ENCODE measurements at regions not wholly inside any gene's neighbourhood (a gene's known extent, or its start where the extent isn't known, plus 50 kb on each side); places are given as distances from the start of the nearest gene placed in this dataset.
"Not testable (repeated sequence)": the region's sequence is repeated elsewhere in the genome, so short reads cannot be mapped to it uniquely, and the experiment has no call there.

DNA sequence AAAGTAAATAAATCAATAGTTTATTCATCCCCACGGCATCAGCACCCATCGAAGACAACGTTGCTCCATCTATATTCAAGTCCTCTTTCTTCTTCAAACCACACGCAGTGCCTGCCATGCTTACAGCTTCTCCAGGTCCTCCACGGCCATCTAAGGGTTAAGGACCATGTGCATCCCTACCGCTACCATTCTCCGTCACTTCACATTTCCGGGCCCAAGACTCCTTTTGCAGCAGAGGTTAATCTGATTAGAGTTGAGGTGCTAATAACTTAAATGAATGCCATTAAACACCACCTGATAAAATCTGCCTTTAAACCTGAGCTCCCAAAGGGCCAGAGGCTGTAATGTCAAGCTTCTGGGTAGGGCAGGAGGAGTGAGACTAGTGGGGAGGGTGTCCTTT lies 79.7 kb upstream of the CCND2 start:
- Histone ChIP-seq H3K4me1 (ENCODE audit: control insufficient read depth in 1 of 2, insufficient read depth in 2 of 2, low read length in 2 of 2) (no peaks in the 10 kb centered on the region), H3K27me3 (ENCODE audit: control insufficient read depth in 1 of 2, insufficient read depth in 2 of 2, low read length in 2 of 2) (no peaks in the 10 kb centered on the region), H3K4me3 (ENCODE audit: low read depth in 1 of 2, low read length in 2 of 2) (no peak overlapping the region), H3K9ac (ENCODE audit: low read depth in 1 of 2, low read length in 2 of 2) (no peak overlapping the region), H3K27ac (ENCODE audit: low read depth, low read length) (no peak overlapping the region), H3K36me3 (ENCODE audit: control insufficient read depth in 1 of 2, insufficient read depth in 2 of 2, low read length in 2 of 2) (no peaks in the 10 kb centered on the region), H3K9me3 (ENCODE audit: control insufficient read depth in 1 of 2, low read length in 2 of 2) (no peaks in the 10 kb centered on the region)

- Histone ChIP-seq H3K36me3 (ENCODE audit: control insufficient read depth in 1 of 2, insufficient read depth in 2 of 2, low read length in 2 of 2) (no peaks in the 10 kb centered on the region), H3K4me3 (ENCODE audit: low read depth in 1 of 2, low read length in 2 of 2) (no peak overlapping the region), H3K4me1 (ENCODE audit: control insufficient read depth in 1 of 2, insufficient read depth in 2 of 2, low read length in 2 of 2) (no peaks in the 10 kb centered on the region), H3K27ac (ENCODE audit: low read depth, low read length) (no peak overlapping the region), H3K9me3 (ENCODE audit: control insufficient read depth in 1 of 2, low read length in 2 of 2) (no peaks in the 10 kb centered on the region), H3K27me3 (ENCODE audit: control insufficient read depth in 1 of 2, insufficient read depth in 2 of 2, low read length in 2 of 2) (no peaks in the 10 kb centered on the region), H3K9ac (ENCODE audit: low read depth in 1 of 2, low read length in 2 of 2) (no peak overlapping the region)
These were observed 81.9 kb upstream of the CCND2 start for GRCh38 chr12:4191642-4192041.

- no peak overlapping the region for H3K4me3 ChIP-seq (ENCODE audit: low read depth in 1 of 2, low read length in 2 of 2)
- no peaks in the 10 kb centered on the region for H3K36me3 ChIP-seq (ENCODE audit: control insufficient read depth in 1 of 2, insufficient read depth in 2 of 2, low read length in 2 of 2)
- no peak overlapping the region for H3K27ac ChIP-seq (ENCODE audit: low read depth, low read length)
- H3K9me3 ChIP-seq (ENCODE audit: control insufficient read depth in 1 of 2, low read length in 2 of 2), result no peaks in the 10 kb centered on the region
- H3K27me3 ChIP-seq (ENCODE audit: control insufficient read depth in 1 of 2, insufficient read depth in 2 of 2, low read length in 2 of 2), result no peaks in the 10 kb centered on the region
- H3K4me1 ChIP-seq (ENCODE audit: control insufficient read depth in 1 of 2, insufficient read depth in 2 of 2, low read length in 2 of 2), result no peaks in the 10 kb centered on the region
- H3K9ac ChIP-seq (ENCODE audit: low read depth in 1 of 2, low read length in 2 of 2), result no peak overlapping the region
These were observed 82.4 kb upstream of the CCND2 start for GRCh38 chr12:4191149-4191548.

GRCh38 chr12:4190366-4191063 lies 83.0 kb upstream of the CCND2 start:
- Histone ChIP-seq H3K9ac (ENCODE audit: low read depth in 1 of 2, low read length in 2 of 2) (no peak overlapping the region), H3K27ac (ENCODE audit: low read depth, low read length) (no peak overlapping the region), H3K4me3 (ENCODE audit: low read depth in 1 of 2, low read length in 2 of 2) (no peak overlapping the region), H3K27me3 (ENCODE audit: control insufficient read depth in 1 of 2, insufficient read depth in 2 of 2, low read length in 2 of 2) (no peaks in the 10 kb centered on the region), H3K36me3 (ENCODE audit: control insufficient read depth in 1 of 2, insufficient read depth in 2 of 2, low read length in 2 of 2) (no peaks in the 10 kb centered on the region), H3K9me3 (ENCODE audit: control insufficient read depth in 1 of 2, low read length in 2 of 2) (no peaks in the 10 kb centered on the region), H3K4me1 (ENCODE audit: control insufficient read depth in 1 of 2, insufficient read depth in 2 of 2, low read length in 2 of 2) (no peaks in the 10 kb centered on the region)

DNA sequence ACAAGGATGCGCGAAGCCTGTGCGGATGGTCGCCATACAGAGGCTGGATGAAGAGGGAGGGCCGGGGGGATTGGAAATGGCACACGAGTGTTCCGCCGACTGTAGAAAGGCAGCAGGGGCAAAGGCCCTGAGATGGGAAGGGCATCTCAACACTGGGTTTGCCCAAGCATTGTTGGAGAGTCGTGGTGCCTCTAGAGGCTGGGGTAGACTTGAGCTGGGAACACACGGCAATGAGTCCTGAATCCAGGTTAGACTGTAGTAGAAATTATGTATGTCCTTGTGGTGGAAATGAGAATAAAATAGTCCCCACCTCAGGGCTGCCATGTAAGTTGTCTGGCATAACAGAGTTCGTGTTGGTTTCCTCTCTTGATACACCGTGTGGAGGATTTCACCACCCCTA lies 83.8 kb upstream of the CCND2 start:
- Histone ChIP-seq H3K4me3 (ENCODE audit: low read depth in 1 of 2, low read length in 2 of 2) (no peak overlapping the region), H3K4me1 (ENCODE audit: control insufficient read depth in 1 of 2, insufficient read depth in 2 of 2, low read length in 2 of 2) (no peaks in the 10 kb centered on the region), H3K9me3 (ENCODE audit: control insufficient read depth in 1 of 2, low read length in 2 of 2) (no peaks in the 10 kb centered on the region), H3K27me3 (ENCODE audit: control insufficient read depth in 1 of 2, insufficient read depth in 2 of 2, low read length in 2 of 2) (no peaks in the 10 kb centered on the region), H3K27ac (ENCODE audit: low read depth, low read length) (no peak overlapping the region), H3K9ac (ENCODE audit: low read depth in 1 of 2, low read length in 2 of 2) (no peak overlapping the region), H3K36me3 (ENCODE audit: control insufficient read depth in 1 of 2, insufficient read depth in 2 of 2, low read length in 2 of 2) (no peaks in the 10 kb centered on the region)

DNA sequence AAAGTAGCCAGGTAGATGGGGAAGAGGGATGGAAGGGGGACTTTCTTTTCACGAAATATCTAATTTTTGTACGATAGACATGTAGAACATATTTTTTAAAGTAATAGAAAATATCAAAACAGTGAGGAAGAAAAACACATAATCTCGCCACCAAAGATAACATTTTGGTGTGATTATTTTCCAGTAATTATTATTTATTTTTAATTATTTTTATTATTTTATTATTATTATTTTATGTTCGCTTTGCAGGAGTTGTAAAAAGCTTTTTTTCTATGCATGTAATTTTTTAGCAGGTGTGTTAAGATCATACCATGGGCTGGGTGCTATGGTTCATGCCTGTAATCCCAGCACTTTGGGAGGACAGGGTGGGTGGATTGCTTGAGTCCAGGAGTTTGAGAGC lies 85.6 kb upstream of the CCND2 start:
- H3K36me3 ChIP-seq (ENCODE audit: control insufficient read depth in 1 of 2, insufficient read depth in 2 of 2, low read length in 2 of 2), result no peaks in the 10 kb centered on the region
- no peak overlapping the region for H3K9ac ChIP-seq (ENCODE audit: low read depth in 1 of 2, low read length in 2 of 2)
- no peak overlapping the region for H3K4me3 ChIP-seq (ENCODE audit: low read depth in 1 of 2, low read length in 2 of 2)
- H3K27me3 ChIP-seq (ENCODE audit: control insufficient read depth in 1 of 2, insufficient read depth in 2 of 2, low read length in 2 of 2), result no peaks in the 10 kb centered on the region
- no peak overlapping the region for H3K27ac ChIP-seq (ENCODE audit: low read depth, low read length)
- H3K4me1 ChIP-seq (ENCODE audit: control insufficient read depth in 1 of 2, insufficient read depth in 2 of 2, low read length in 2 of 2), result no peaks in the 10 kb centered on the region
- H3K9me3 ChIP-seq (ENCODE audit: control insufficient read depth in 1 of 2, low read length in 2 of 2), result no peaks in the 10 kb centered on the region

DNA sequence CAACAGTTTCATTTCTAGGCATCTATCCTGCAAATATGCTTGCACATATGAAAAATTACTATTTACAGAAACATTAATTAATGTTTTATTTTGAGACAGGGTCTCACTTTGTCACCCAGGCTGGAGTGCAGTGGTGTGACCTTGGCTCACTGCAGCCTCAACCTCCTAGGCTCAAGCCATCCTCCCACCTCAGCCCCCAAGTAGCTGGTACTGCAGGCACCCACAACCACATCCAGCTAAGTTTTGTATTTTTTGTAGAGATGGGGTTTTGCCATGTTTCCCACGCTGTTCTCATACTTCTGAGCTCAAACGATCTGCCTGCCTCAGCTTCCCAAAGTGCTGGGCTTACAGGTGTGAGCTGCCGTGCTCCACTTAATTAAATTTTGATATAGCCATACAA lies 86.2 kb upstream of the CCND2 start:
- not testable (repeated sequence) for H3K27me3 ChIP-seq (ENCODE audit: control insufficient read depth in 1 of 2, insufficient read depth in 2 of 2, low read length in 2 of 2); H3K4me1 ChIP-seq (ENCODE audit: control insufficient read depth in 1 of 2, insufficient read depth in 2 of 2, low read length in 2 of 2); H3K9ac ChIP-seq (ENCODE audit: low read depth in 1 of 2, low read length in 2 of 2); H3K9me3 ChIP-seq (ENCODE audit: control insufficient read depth in 1 of 2, low read length in 2 of 2); H3K27ac ChIP-seq (ENCODE audit: low read depth, low read length); H3K4me3 ChIP-seq (ENCODE audit: low read depth in 1 of 2, low read length in 2 of 2); H3K36me3 ChIP-seq (ENCODE audit: control insufficient read depth in 1 of 2, insufficient read depth in 2 of 2, low read length in 2 of 2)

DNA sequence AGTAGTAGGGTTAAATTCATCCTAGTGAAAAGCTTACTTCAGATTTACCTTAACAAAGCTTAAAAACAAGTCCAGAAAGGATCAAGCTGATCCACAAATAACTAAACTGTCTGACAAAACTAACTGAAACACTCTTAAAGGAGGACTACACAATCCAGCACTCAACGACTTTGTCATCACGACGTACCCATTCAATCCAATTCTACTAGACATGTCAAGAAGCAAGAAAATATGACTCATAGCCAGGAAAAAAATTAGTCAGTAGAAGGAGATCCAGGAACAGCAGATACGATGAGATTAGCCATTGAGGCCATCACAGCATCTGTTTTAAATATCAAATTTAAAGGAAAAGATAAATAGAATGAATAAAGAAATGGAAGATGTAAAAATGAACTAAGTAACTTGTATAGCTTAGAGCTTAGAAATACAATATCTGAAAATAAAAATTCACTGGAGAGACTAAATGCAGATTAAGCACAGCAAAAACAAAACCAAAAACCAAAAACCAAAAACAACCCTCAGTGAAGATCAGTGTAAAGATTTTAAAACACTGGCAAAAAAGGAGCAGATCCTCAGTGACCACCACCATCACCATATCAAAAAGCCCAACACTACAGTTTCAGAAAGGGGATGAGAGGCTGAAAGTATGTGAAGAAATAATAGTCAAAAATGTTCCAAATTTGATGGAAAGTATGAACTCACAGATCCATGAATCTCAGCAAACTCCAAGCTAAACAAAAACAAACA lies 95.0 kb upstream of the CCND2 start:
- Histone ChIP-seq H3K9ac (ENCODE audit: low read depth in 1 of 2, low read length in 2 of 2) (no peak overlapping the region), H3K27ac (ENCODE audit: low read depth, low read length) (no peak overlapping the region), H3K36me3 (ENCODE audit: control insufficient read depth in 1 of 2, insufficient read depth in 2 of 2, low read length in 2 of 2) (no peaks in the 10 kb centered on the region), H3K9me3 (ENCODE audit: control insufficient read depth in 1 of 2, low read length in 2 of 2) (no peaks in the 10 kb centered on the region), H3K27me3 (ENCODE audit: control insufficient read depth in 1 of 2, insufficient read depth in 2 of 2, low read length in 2 of 2) (no peaks in the 10 kb centered on the region), H3K4me3 (ENCODE audit: low read depth in 1 of 2, low read length in 2 of 2) (no peak overlapping the region), H3K4me1 (ENCODE audit: control insufficient read depth in 1 of 2, insufficient read depth in 2 of 2, low read length in 2 of 2) (no peaks in the 10 kb centered on the region)

DNA sequence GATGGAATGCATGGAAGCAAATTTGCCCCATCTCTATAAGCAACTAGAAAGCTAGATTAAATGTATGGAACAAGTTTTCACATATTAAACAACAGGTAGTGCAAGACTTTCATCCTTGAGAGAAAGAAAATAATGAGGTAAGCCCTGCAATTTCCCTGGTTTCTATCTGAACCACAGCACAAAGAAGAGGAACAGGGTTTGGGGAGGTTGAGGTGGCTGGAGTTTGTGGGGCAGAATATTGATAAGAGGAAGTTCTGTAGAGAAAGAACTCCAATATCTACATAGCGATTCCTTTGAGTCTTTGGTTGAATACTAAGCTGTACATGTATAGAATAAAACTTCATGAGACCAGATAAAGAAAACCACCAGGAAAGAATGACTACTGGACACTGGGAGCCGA lies 96.3 kb upstream of the CCND2 start:
- no peak overlapping the region for H3K27ac ChIP-seq (ENCODE audit: low read depth, low read length)
- H3K4me1 ChIP-seq (ENCODE audit: control insufficient read depth in 1 of 2, insufficient read depth in 2 of 2, low read length in 2 of 2), result no peaks in the 10 kb centered on the region
- H3K9ac ChIP-seq (ENCODE audit: low read depth in 1 of 2, low read length in 2 of 2), result no peak overlapping the region
- no peaks in the 10 kb centered on the region for H3K27me3 ChIP-seq (ENCODE audit: control insufficient read depth in 1 of 2, insufficient read depth in 2 of 2, low read length in 2 of 2)
- H3K9me3 ChIP-seq (ENCODE audit: control insufficient read depth in 1 of 2, low read length in 2 of 2), result no peaks in the 10 kb centered on the region
- H3K4me3 ChIP-seq (ENCODE audit: low read depth in 1 of 2, low read length in 2 of 2), result no peak overlapping the region
- H3K36me3 ChIP-seq (ENCODE audit: control insufficient read depth in 1 of 2, insufficient read depth in 2 of 2, low read length in 2 of 2), result no peaks in the 10 kb centered on the region

DNA sequence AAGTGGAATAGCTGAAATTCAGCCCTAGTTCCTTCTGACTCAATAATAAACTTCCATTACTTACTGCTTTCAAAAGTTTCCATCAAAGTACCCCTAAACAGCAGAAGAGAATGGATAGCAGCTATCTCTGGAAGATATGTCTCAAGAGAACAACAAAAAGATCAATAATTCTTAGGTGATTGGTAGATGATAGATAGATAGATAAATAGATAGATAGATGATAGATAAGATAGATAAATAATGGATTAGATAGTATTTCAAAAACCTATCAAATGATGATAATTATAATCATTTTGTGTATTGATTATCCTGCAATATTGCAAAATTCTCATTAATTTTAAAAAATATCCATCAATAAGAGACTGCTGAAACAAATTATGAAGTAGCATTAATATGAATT lies 97.4 kb upstream of the CCND2 start:
- Histone ChIP-seq H3K27ac (ENCODE audit: low read depth, low read length) (no peak overlapping the region), H3K9me3 (ENCODE audit: control insufficient read depth in 1 of 2, low read length in 2 of 2) (no peaks in the 10 kb centered on the region), H3K36me3 (ENCODE audit: control insufficient read depth in 1 of 2, insufficient read depth in 2 of 2, low read length in 2 of 2) (no peaks in the 10 kb centered on the region), H3K27me3 (ENCODE audit: control insufficient read depth in 1 of 2, insufficient read depth in 2 of 2, low read length in 2 of 2) (no peaks in the 10 kb centered on the region), H3K4me1 (ENCODE audit: control insufficient read depth in 1 of 2, insufficient read depth in 2 of 2, low read length in 2 of 2) (no peaks in the 10 kb centered on the region), H3K9ac (ENCODE audit: low read depth in 1 of 2, low read length in 2 of 2) (no peak overlapping the region), H3K4me3 (ENCODE audit: low read depth in 1 of 2, low read length in 2 of 2) (no peak overlapping the region)
